Ovary (tissue), 7 donors: ENCODE measurements at regions not wholly inside any gene's neighbourhood (a gene's known extent, or its start where the extent isn't known, plus 50 kb on each side); places are given as distances from the start of the nearest gene placed in this dataset.

Experiments
- DNase-seq, 5 donors: peaks; one replicate each; pipeline ENCODE4 v3.0.0-alpha.2; 2019 to 2020
- H3K27ac ChIP-seq, 2 donors: fragments of 200-600 bp; one replicate each; pipeline versions ENCODE4 v1.5.1 to v1.8.0; 2019 to 2022
- H3K27me3 ChIP-seq: fragments of 200-600 bp; one replicate; pipeline ENCODE4 v1.8.0; 2022
- H3K36me3 ChIP-seq: fragments of 200-600 bp; sonication (generic); one replicate; pipeline ENCODE4 v1.5.1; 2019
- H3K4me1 ChIP-seq: one replicate; pipeline ENCODE4 v1.8.1; 2013; ENCODE audit warnings: mild to moderate bottlenecking, moderate library complexity; ENCODE audit not compliant: insufficient read depth
- H3K4me3 ChIP-seq: fragments of 200-600 bp; sonication (generic); one replicate; pipeline ENCODE4 v1.5.1; 2017
- H3K9me3 ChIP-seq, 2 donors: fragments of 200-600 bp in 1 of 2; sonication (generic) in 1 of 2; one replicate each; pipeline versions ENCODE4 v1.5.1 to v1.8.1; 2013 to 2019; ENCODE audit warnings: mild to moderate bottlenecking in 1 of 2, moderate library complexity in 1 of 2
- EP300 ChIP-seq: sonication (generic); formaldehyde crosslinking; IDR thresholded peaks from one replicate; pipeline ENCODE4 v1.6.1; 2017; ENCODE audit warnings: antibody characterized with exemption
- POLR2A ChIP-seq: fragments of 450-650 bp; IDR thresholded peaks from one replicate; pipeline ENCODE4 v1.6.1; 2017; ENCODE audit warnings: antibody characterized with exemption, mild to moderate bottlenecking, moderate library complexity
- WGBS, 3 donors: extraction: QIAGEN DNeasy Blood & Tissue Kit in 1 of 3; methylation state at CpG; one replicate each; pipeline versions ENCODE4 v1.1.5 to v1.1.7; 2013 to 2017; 5-methylcytosine and 5-hydroxymethylcytosine counted together
- intact Hi-C, 4 donors: fragments of 100-400 bp; cut with DNase I; formaldehyde crosslinking; loops; one replicate each; pipeline versions ENCODE4 v1.11.0 to v1.15.1; 2022 to 2023
- TF ChIP-seq, protein P1 (sequence below), 3 donors: fragments of 450-650 bp in 2 of 3; fragments of 200-600 bp in 1 of 3; IDR thresholded peaks; one replicate each; pipeline versions ENCODE4 v1.5.1 to v1.8.0; 2016 to 2022; ENCODE audit warnings: antibody characterized with exemption in 3 of 3, mild to moderate bottlenecking in 1 of 3
- donor health status: DM: no; HTN: no; CAD: no; lungs with moderate emphysema.
- donor health status: DM: no; HTN: no; CAD: no.
- donor health status: Bipolar disorder and iron deficiency.
- donor health status: DM: no; HTN: no; CAD: no.
- donor health status: DM: yes; HTN: yes; CAD: no.

- no peak for DNase-seq
- Histone ChIP-seq H3K4me3 (no peak overlapping the region), H3K27me3 (no peaks in the 10 kb centered on the region), H3K36me3 (no peaks in the 10 kb centered on the region), H3K27ac (no peak overlapping the region), H3K4me1 (no peaks in the 10 kb centered on the region), H3K9me3 (no peaks in the 10 kb centered on the region)
- 74 to 88% (median 83%) methylated on average over 9 of the region's 9 CpGs for WGBS, 3 donors
- intact Hi-C loops: no loop called here
- TF ChIP-seq EP300: no peak
- TF ChIP-seq POLR2A: no peak
- TF ChIP-seq, protein P1, sequence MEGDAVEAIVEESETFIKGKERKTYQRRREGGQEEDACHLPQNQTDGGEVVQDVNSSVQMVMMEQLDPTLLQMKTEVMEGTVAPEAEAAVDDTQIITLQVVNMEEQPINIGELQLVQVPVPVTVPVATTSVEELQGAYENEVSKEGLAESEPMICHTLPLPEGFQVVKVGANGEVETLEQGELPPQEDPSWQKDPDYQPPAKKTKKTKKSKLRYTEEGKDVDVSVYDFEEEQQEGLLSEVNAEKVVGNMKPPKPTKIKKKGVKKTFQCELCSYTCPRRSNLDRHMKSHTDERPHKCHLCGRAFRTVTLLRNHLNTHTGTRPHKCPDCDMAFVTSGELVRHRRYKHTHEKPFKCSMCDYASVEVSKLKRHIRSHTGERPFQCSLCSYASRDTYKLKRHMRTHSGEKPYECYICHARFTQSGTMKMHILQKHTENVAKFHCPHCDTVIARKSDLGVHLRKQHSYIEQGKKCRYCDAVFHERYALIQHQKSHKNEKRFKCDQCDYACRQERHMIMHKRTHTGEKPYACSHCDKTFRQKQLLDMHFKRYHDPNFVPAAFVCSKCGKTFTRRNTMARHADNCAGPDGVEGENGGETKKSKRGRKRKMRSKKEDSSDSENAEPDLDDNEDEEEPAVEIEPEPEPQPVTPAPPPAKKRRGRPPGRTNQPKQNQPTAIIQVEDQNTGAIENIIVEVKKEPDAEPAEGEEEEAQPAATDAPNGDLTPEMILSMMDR (IDR thresholded peaks at IDR 0.05): no peak
Measured at GRCh38 chr5:44665101-44665701, 143.5 kb upstream of the MRPS30 start.

GRCh38 chr5:44664711-44665100 lies 144.0 kb upstream of the MRPS30 start:
- no peak overlapping the region for H3K4me3 ChIP-seq
- 89 to 92% (median 92%) methylated on average over 3 of the region's 3 CpGs for WGBS, 3 donors

GRCh38 chr5:44663991-44664710 lies 144.6 kb upstream of the MRPS30 start:
- Histone ChIP-seq H3K4me1 (no peaks in the 10 kb centered on the region), H3K27me3 (no peaks in the 10 kb centered on the region), H3K4me3 (no peak overlapping the region), H3K9me3 (no peaks in the 10 kb centered on the region), H3K27ac (no peak overlapping the region), H3K36me3 (no peaks in the 10 kb centered on the region)
- DNase-seq: no peak
- WGBS, 3 donors: 85 to 93% (median 90%) methylated on average over 8 to 10 of the region's 10 CpGs
- intact Hi-C loops: no loop called here
- TF ChIP-seq, protein P1 (IDR thresholded peaks at IDR 0.05): no peak
- TF ChIP-seq EP300 (no peak), POLR2A (no peak)

More at GRCh38 chr5:44664711-44665100, 144.0 kb upstream of the MRPS30 start:
- no peaks in the 10 kb centered on the region for H3K4me1 ChIP-seq
- H3K9me3 ChIP-seq: no peaks in the 10 kb centered on the region
- intact Hi-C loops: no loop called here
- no peak for DNase-seq
- H3K36me3 ChIP-seq: no peaks in the 10 kb centered on the region
- H3K27me3 ChIP-seq: no peaks in the 10 kb centered on the region
- no peak overlapping the region for H3K27ac ChIP-seq
- TF ChIP-seq EP300 (no peak), POLR2A (no peak)
- TF ChIP-seq, protein P1 (IDR thresholded peaks at IDR 0.05): no peak

DNA sequence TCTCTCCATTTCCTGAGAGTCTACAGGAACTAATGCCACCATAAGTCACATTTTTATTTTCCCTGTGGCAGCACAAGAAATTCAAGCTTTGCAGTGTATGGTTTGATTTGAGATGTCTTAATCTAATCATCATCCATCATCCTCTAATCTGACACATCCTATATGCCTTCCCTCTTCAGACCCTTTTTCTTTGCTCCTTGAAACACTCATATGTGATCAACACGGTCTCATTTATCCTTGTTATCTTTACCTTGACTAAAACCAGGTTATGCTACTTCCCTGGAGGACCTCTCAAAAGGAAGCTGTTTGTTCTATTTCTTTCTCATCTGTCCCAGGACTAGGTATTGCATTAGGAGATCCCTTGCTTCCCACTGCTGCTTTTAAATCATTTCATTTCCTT lies 146.9 kb upstream of the MRPS30 start:
- H3K27ac ChIP-seq: no peak overlapping the region
- TF ChIP-seq, protein P1 (IDR thresholded peaks at IDR 0.05): no peak
- no peak for TF ChIP-seq EP300
- no peak for TF ChIP-seq POLR2A
- H3K4me1 ChIP-seq: no peaks in the 10 kb centered on the region
- 71 to 89% (median 84%) methylated on average over 1 of the region's 1 CpG for WGBS, 3 donors
- no peaks in the 10 kb centered on the region for H3K9me3 ChIP-seq
- no peaks in the 10 kb centered on the region for H3K36me3 ChIP-seq
- intact Hi-C loops: no loop called here
- H3K27me3 ChIP-seq: no peaks in the 10 kb centered on the region
- no peak for DNase-seq
- no peak overlapping the region for H3K4me3 ChIP-seq
